SK-N-SH (cell line): ENCODE measurements at regions not wholly inside any gene's neighbourhood (a gene's known extent, or its start where the extent isn't known, plus 50 kb on each side); places are given as distances from the start of the nearest gene placed in this dataset.

ENCODE experiments used
- CTCF ChIA-PET: fragments of 300-600, 350-600 bp; formaldehyde crosslinking; extraction: SDS; loops from one replicate; lab custom pipeline; 2021; lab: Yijun Ruan, JAX
- POLR2A ChIA-PET: fragments of 350-600 bp; sonication (Branson Sonifier 250); formaldehyde crosslinking; extraction: SDS; loops from one replicate; lab custom pipeline; 2020; ENCODE audit warnings: antibody characterized with exemption, inconsistent platforms; lab: Yijun Ruan, JAX
- DNase-seq: peaks from one replicate; pipeline ENCODE4 v3.0.0; 2012
- H2AFZ ChIP-seq: fragments of 200-600 bp; sonication (generic); 2 replicates; pipeline ENCODE4 v1.8.1; 2016; ENCODE audit warnings: antibody characterized with exemption, mild to moderate bottlenecking, low read depth
- H3F3A ChIP-seq: fragments of 200-600 bp; sonication (generic); replicated peaks from 2 replicates; pipeline ENCODE3; 2016; ENCODE audit warnings: antibody characterized with exemption, mild to moderate bottlenecking; ENCODE audit not compliant: insufficient read depth
- H3K27ac ChIP-seq, 2 experiments: fragments of 200-500 bp in 1 of 2; fragments of 200-600 bp in 1 of 2; sonication (Bioruptor generic) in 1 of 2; sonication (generic), shearing (Covaris generic) in 1 of 2; 2 replicates each; pipeline versions ENCODE4 v1.5.1 to v1.6.1; 2014 to 2016; ENCODE audit warnings: low read depth in 2 of 2, inconsistent platforms in 1 of 2, low read length in 1 of 2, mild to moderate bottlenecking in 1 of 2, mixed read lengths in 1 of 2
- H3K27me3 ChIP-seq: fragments of 200-600 bp; sonication (generic), shearing (Covaris generic); 2 replicates; pipeline ENCODE4 v1.6.1; 2016; ENCODE audit warnings: mixed run types; ENCODE audit not compliant: insufficient read depth
- H3K36me3 ChIP-seq, 2 experiments: fragments of 200-500 bp in 1 of 2; fragments of 200-600 bp in 1 of 2; sonication (Bioruptor generic) in 1 of 2; sonication (generic) in 1 of 2; replicated peaks in 1 of 2; 2 replicates each; pipeline versions ENCODE3 to v1.5.1; 2014 to 2016; ENCODE audit warnings: low read length in 1 of 2, mild to moderate bottlenecking in 1 of 2; ENCODE audit not compliant: insufficient read depth in 2 of 2, control insufficient read depth in 1 of 2
- H3K4me1 ChIP-seq, 2 experiments: fragments of 200-500 bp in 1 of 2; fragments of 200-600 bp in 1 of 2; sonication (Bioruptor generic) in 1 of 2; sonication (generic), shearing (Covaris generic) in 1 of 2; 2 replicates each; pipeline versions ENCODE4 v1.5.1 to v1.6.1; 2014 to 2016; ENCODE audit warnings: low read depth in 1 of 2, low read length in 1 of 2, mixed run types in 1 of 2; ENCODE audit not compliant: insufficient read depth in 2 of 2, control insufficient read depth in 1 of 2
- H3K4me2 ChIP-seq: fragments of 200-600 bp; sonication (generic), shearing (Covaris generic); 2 replicates; pipeline ENCODE4 v1.6.1; 2017; ENCODE audit warnings: mixed run types
- H3K4me3 ChIP-seq, 2 experiments: fragments of 200-500 bp in 1 of 2; fragments of 200-600 bp in 1 of 2; sonication (Bioruptor generic) in 1 of 2; sonication (generic), shearing (Covaris generic) in 1 of 2; 2 replicates each; pipeline versions ENCODE4 v1.5.1 to v1.8.1; 2014 to 2016; ENCODE audit warnings: low read depth in 2 of 2, inconsistent platforms in 1 of 2, low read length in 1 of 2, mild to moderate bottlenecking in 1 of 2, mixed read lengths in 1 of 2, moderate library complexity in 1 of 2
- H3K79me2 ChIP-seq: fragments of 200-600 bp; sonication (generic); 2 replicates; pipeline ENCODE4 v1.8.1; 2017; ENCODE audit warnings: mild to moderate bottlenecking; ENCODE audit not compliant: insufficient read depth
- H3K9ac ChIP-seq: fragments of 200-600 bp; sonication (generic); 2 replicates; pipeline ENCODE4 v1.6.1; 2017; ENCODE audit warnings: mixed run types
- H3K9me2 ChIP-seq: fragments of 200-600 bp; sonication (generic); 2 replicates; pipeline ENCODE4 v1.6.1; 2017; ENCODE audit warnings: mixed run types
- H3K9me3 ChIP-seq: fragments of 200-600 bp; sonication (generic); 2 replicates; pipeline ENCODE4 v1.6.1; 2017; ENCODE audit warnings: mixed run types, mild to moderate bottlenecking, moderate library complexity
- H4K20me1 ChIP-seq: fragments of 200-600 bp; sonication (generic); 2 replicates; pipeline ENCODE4 v1.6.1; 2017; ENCODE audit warnings: mild to moderate bottlenecking, mixed run types; ENCODE audit not compliant: insufficient read depth
- EZH2phosphoT487 ChIP-seq: fragments of 200-600 bp; sonication (generic); IDR thresholded peaks from 2 replicates; pipeline ENCODE4 v1.6.1; 2017; ENCODE audit warnings: low read depth, mixed run types, mild to moderate bottlenecking, antibody characterized with exemption, moderate library complexity, borderline replicate concordance
- FOSL2 ChIP-seq: IDR thresholded peaks from 2 replicates; pipeline ENCODE4 v1.4.0; 2012; ENCODE audit warnings: low read depth, mild to moderate bottlenecking, moderate library complexity, borderline replicate concordance
- JUND ChIP-seq: IDR thresholded peaks from 2 replicates; pipeline ENCODE4 v1.4.0; 2012
- MXI1 ChIP-seq: IDR thresholded peaks from 2 replicates; pipeline ENCODE4 v1.6.1; 2012; ENCODE audit warnings: mild to moderate bottlenecking, low read depth, low read length, improper control_type of control experiment
- REST ChIP-seq: IDR thresholded peaks from 2 replicates; pipeline ENCODE4 v1.6.1; 2012; ENCODE audit warnings: mild to moderate bottlenecking, low read depth, low read length, moderate library complexity
- RFX5 ChIP-seq: IDR thresholded peaks from 2 replicates; pipeline ENCODE4 v1.6.1; 2012; ENCODE audit warnings: mild to moderate bottlenecking, improper control_type of control experiment, low read length
- SIN3A ChIP-seq: IDR thresholded peaks from 2 replicates; pipeline ENCODE4 v1.6.1; 2012; ENCODE audit warnings: low read depth, mild to moderate bottlenecking, low read length, moderate library complexity, borderline replicate concordance
- SMC3 ChIP-seq: IDR thresholded peaks from 2 replicates; pipeline ENCODE4 v1.6.1; 2012; ENCODE audit warnings: low read depth, low read length, improper control_type of control experiment
- TAF1 ChIP-seq: IDR thresholded peaks from 2 replicates; pipeline ENCODE4 v1.6.1; 2012; ENCODE audit warnings: low read depth, mild to moderate bottlenecking, low read length, moderate library complexity, borderline replicate concordance
- TCF12 ChIP-seq: IDR thresholded peaks from 2 replicates; pipeline ENCODE4 v1.4.0; 2012
- TEAD4 ChIP-seq: IDR thresholded peaks from 2 replicates; pipeline ENCODE4 v1.4.0; 2012; ENCODE audit warnings: mild to moderate bottlenecking, borderline replicate concordance; ENCODE audit not compliant: insufficient read depth
- USF1 ChIP-seq: IDR thresholded peaks from 2 replicates; pipeline ENCODE4 v1.4.0; 2012; ENCODE audit warnings: low read depth, borderline replicate concordance
- USF2 ChIP-seq: fragments of 150-350 bp; IDR thresholded peaks from 2 replicates; pipeline ENCODE4 v1.6.1; 2017; ENCODE audit warnings: antibody characterized with exemption, low read length, low read depth, borderline replicate concordance
- YY1 ChIP-seq: IDR thresholded peaks from 2 replicates; pipeline ENCODE4 v1.4.0; 2012; ENCODE audit warnings: low read depth, mild to moderate bottlenecking
- ZBTB33 ChIP-seq: IDR thresholded peaks from 2 replicates; pipeline ENCODE4 v1.4.0; 2012; ENCODE audit warnings: low read depth, borderline replicate concordance
- WGBS: methylation state at CpG from one replicate; pipeline ENCODE4 v1.1.6; 2017; ENCODE audit warnings: low lambda C conversion rate; 5-methylcytosine and 5-hydroxymethylcytosine counted together

- TF ChIP-seq REST (no peak), RFX5 (no peak), TCF12 (no peak), JUND (no peak), TEAD4 (no peak), USF2 (no peak), ZBTB33 (no peak), FOSL2 (no peak)
These were observed 69.9 kb upstream of the NUDT7 start (continued) for GRCh38 chr16:77652399-77652798.

- Histone ChIP-seq H3K9me3 (no peaks in the 10 kb centered on the region), H3K4me1 (peaks cover 0 to 3% of the 10 kb centered on the region in 2 experiments; a peak in 1 of 4 replicates), H3K36me3 (no peaks in the 10 kb centered on the region), H3F3A (no peaks in the 10 kb centered on the region), H3K9me2 (no peaks in the 10 kb centered on the region), H3K27me3 (no peaks in the 10 kb centered on the region; the same call in 1 of the 2 replicates), H3K27ac (no peak overlapping the region), H3K79me2 (no peaks in the 10 kb centered on the region), H3K9ac (no peak overlapping the region), H2AFZ (no peak overlapping the region), H4K20me1 (no peaks in the 10 kb centered on the region), H3K4me2 (no peak overlapping the region), H3K4me3 (no peak overlapping the region)
- no peak for DNase-seq
- no peak for TF ChIP-seq YY1
- TF ChIP-seq TAF1, result no peak
- no peak for TF ChIP-seq MXI1
- no peak for TF ChIP-seq SMC3
- TF ChIP-seq EZH2phosphoT487, result no peak
- TF ChIP-seq USF1, result no peak
- TF ChIP-seq SIN3A, result no peak
- POLR2A ChIA-PET, result no interaction called here
- 92% methylated on average over 6 of the region's 6 CpGs for WGBS
- CTCF ChIA-PET, result interaction anchor here (1.3 kb wide), 1 partner anchor 73 kb away, joined by 5 read pairs; no protein-coding TSS in a partner anchor
These were observed 65.3 kb upstream of the NUDT7 start for GRCh38 chr16:77657016-77657415.
